ENCODE measurements at regions not wholly inside any gene's neighbourhood (a gene's known extent, or its start where the extent isn't known, plus 50 kb on each side); places are given as distances from the start of the nearest gene placed in this dataset.
A peak's percentile ranks its signal among the peaks of the same experiment; 100 is the strongest.
"Not testable (repeated sequence)": the region's sequence is repeated elsewhere in the genome, so short reads cannot be mapped to it uniquely, and the experiment has no call there.

- no peak for DNase-seq (ENCODE audit: low read depth)
Measured at GRCh38 chr13:44125943-44126469, 246.3 kb downstream of the LACC1 start.

- DNase-seq (ENCODE audit: low read depth), result no peak
Measured at GRCh38 chr13:44128552-44129001, 245.0 kb upstream of the SERP2 start.

- DNase-seq (ENCODE audit: low read depth), result no peak
Measured at GRCh38 chr13:44129418-44129817, 244.2 kb upstream of the SERP2 start.

- DNase-seq (ENCODE audit: low read depth), result no peak
Measured at GRCh38 chr13:44131069-44131614, 242.5 kb upstream of the SERP2 start.

- DNase-seq (ENCODE audit: low read depth), result no peak
Measured at GRCh38 chr13:44132710-44133109, 240.9 kb upstream of the SERP2 start.

- no peak for DNase-seq (ENCODE audit: low read depth)
Measured at GRCh38 chr13:44133626-44134025, 240.0 kb upstream of the SERP2 start.

- DNase-seq (ENCODE audit: low read depth), result no peak
Measured at GRCh38 chr13:44135566-44135965, 238.1 kb upstream of the SERP2 start.

GRCh38 chr13:44136696-44137268 lies 236.8 kb upstream of the SERP2 start:
- DNase-seq (ENCODE audit: low read depth), result no peak

GRCh38 chr13:44137466-44137865 lies 236.2 kb upstream of the SERP2 start:
- no peak for DNase-seq (ENCODE audit: low read depth)

- DNase-seq (ENCODE audit: low read depth), result no peak
Measured at GRCh38 chr13:44140146-44140545, 233.5 kb upstream of the SERP2 start.

- DNase-seq (ENCODE audit: low read depth), result no peak
Measured at GRCh38 chr13:44140888-44141724, 232.5 kb upstream of the SERP2 start.

GRCh38 chr13:44141725-44142539 lies 231.7 kb upstream of the SERP2 start:
- peak; percentile 81 for DNase-seq (ENCODE audit: low read depth)

- no peak for DNase-seq (ENCODE audit: low read depth)
Measured at GRCh38 chr13:44142540-44142867, 231.1 kb upstream of the SERP2 start.

- no peak for DNase-seq (ENCODE audit: low read depth)
Measured at GRCh38 chr13:44142941-44143665, 230.5 kb upstream of the SERP2 start.

GRCh38 chr13:44146138-44146537 lies 227.5 kb upstream of the SERP2 start:
- DNase-seq (ENCODE audit: low read depth), result no peak

- DNase-seq (ENCODE audit: low read depth), result no peak
Measured at GRCh38 chr13:44147233-44147632, 226.4 kb upstream of the SERP2 start.

- DNase-seq (ENCODE audit: low read depth), result no peak
Measured at GRCh38 chr13:44147648-44148047, 226.0 kb upstream of the SERP2 start.

- no peak for DNase-seq (ENCODE audit: low read depth)
Measured at GRCh38 chr13:44148159-44148914, 225.3 kb upstream of the SERP2 start.

GRCh38 chr13:44149231-44149630 lies 224.4 kb upstream of the SERP2 start:
- DNase-seq (ENCODE audit: low read depth), result not testable (repeated sequence)

- no peak for DNase-seq (ENCODE audit: low read depth)
Measured at GRCh38 chr13:44149821-44150220, 223.8 kb upstream of the SERP2 start.

- no peak for DNase-seq (ENCODE audit: low read depth)
Measured at GRCh38 chr13:44151474-44151873, 222.2 kb upstream of the SERP2 start.
